CD4-positive, alpha-beta T cell treated with Interleukin-6 at 100 ng/mL for 8 hours (primary cell): ENCODE measurements at regions not wholly inside any gene's neighbourhood (a gene's known extent, or its start where the extent isn't known, plus 50 kb on each side); places are given as distances from the start of the nearest gene placed in this dataset.
"Not testable (repeated sequence)": the region's sequence is repeated elsewhere in the genome, so short reads cannot be mapped to it uniquely, and the experiment has no call there.

Experiments used
- DNase-seq: peaks from one replicate; pipeline ENCODE4 v3.0.0-alpha.2; 2020; ENCODE audit warnings: mixed read lengths, low spot score

DNA sequence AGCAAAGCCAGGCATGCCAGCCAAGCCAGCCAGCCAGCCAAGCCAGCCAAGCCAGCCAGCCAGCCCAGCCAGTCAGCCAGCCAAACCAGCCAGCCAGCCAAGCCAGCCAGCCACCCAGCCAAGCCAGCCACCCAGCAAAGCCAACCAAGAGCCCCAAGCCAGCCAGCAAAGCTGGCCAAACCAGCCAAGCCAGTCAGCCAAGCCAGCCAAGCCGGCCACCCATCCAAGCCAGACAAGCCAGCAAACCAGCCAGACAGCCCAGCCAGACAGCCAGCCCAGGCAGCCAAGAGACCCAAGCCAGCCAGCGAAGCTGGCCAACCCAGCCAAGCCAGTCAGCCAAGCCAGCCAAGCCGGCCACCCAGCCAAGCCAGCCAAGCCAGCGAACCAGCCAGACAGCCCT, 338.3 kb upstream of the PLGLB2 start:
- not testable (repeated sequence) for DNase-seq

DNA sequence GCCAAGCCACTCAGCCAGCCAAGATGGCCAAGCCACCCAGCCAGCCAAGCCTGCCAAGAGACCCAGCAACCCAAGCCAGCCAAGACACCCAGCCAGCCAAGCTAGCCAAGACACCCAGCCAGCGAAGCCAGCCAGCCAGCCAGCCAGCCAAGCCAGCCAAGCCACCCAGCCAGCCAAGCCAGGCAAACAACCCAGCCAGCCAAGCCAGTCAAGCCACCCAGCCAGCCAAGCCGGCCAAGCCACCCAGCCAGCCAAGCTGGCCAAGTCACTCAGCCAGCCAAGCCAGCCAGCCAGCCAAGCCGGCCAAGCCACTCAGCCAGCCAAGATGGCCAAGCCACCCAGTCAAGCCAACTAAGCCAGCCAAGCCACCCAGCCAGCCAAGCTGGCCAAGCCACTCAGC, 337.5 kb upstream of the PLGLB2 start:
- DNase-seq: not testable (repeated sequence)

DNA sequence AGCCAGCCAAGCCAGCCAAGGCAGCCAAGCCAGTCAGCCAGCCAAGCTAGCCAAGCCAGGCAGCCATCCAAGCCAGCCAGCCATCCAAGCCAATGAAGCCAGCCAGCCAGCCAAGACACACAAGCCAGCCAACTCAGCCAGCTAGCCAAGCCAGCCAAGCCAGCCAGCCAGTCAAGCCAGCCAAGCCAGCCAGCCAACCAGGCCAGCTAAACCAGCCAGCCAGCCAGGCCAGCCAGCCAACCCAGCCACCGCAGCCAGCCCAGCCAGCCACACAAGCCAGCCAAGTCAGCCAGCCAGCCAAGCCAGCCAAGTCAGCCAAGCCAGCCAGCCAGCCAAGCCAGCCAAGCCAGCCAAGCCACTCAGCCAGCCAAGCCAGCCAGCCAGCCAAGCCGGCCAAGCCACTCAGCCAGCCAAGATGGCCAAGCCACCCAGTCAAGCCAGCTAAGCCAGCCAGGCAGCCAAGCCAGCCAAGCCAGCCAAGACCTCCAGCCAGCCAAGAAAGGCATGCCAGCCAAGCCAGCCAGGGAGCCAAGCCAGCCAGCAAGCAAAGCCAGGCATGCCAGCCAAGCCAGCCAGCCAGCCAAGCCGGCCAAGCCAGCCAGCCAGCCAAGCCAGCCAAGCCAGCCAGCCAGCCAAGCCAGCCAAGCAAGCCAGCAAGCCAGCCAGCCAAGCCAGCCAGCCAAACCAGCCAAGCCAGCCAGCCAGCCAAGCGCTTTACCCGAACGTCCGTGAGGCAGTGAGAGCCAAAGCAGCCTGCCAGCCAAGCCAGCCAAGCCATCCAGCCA, 335.7 kb upstream of the PLGLB2 start:
- peak; percentile 12 for DNase-seq

DNA sequence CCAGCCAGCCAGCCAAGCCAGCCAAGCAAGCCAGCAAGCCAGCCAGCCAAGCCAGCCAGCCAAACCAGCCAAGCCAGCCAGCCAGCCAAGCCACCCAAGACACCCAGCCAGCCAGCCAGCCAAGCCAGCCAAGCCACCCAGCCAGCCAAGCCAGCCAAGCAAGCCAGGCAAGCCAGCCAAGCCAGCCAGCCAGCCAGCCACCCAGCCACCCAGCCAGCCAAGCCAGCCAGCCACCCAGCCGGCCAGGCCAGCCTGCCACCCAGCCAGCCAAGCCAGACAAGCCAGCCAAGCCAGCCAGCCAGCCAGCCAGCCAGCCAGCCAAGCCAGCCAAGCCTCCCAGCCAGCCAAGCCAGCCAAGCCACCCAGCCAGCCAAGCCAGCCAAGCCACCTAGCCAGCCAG, 333.6 kb upstream of the PLGLB2 start:
- not testable (repeated sequence) for DNase-seq

DNA sequence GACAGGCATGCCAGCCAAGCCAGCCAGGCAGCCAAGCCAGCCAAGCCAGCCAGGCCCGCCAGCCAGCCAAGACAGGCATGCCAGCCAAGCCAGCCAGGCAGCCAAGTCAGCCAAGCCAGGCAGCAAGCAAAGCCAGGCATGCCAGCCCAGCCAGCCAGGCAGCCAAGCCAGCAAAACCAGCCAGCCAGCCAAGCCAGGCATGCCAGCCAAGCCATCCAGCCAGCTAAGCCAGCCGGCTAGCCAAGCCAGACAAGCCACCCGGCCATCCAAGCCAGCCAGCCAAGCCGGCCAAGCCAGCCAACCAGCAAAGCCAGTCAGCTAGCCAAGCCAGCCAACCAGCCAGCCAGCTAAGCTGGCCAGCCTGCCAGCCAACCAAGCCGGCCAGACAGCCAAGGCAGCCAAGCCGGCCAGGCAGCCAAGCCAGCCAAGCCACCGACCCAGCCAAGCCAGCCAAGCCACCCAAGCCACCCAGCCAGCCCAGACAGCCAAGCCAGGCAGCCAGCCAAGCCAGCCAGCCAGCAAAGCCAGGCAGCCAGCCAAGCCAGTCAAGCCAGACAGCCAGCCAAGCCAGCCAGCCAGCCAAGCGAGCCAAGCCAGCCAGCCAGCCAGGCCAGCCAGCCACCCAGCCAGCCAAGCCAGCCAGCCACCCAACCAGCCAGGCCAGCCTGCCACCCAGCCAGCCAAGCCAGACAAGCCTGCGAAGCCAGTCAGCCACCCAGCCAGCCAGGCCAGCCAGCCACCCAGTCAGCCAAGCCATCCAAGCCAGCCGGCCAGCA, 332.9 kb upstream of the PLGLB2 start:
- DNase-seq: not testable (repeated sequence)

DNA sequence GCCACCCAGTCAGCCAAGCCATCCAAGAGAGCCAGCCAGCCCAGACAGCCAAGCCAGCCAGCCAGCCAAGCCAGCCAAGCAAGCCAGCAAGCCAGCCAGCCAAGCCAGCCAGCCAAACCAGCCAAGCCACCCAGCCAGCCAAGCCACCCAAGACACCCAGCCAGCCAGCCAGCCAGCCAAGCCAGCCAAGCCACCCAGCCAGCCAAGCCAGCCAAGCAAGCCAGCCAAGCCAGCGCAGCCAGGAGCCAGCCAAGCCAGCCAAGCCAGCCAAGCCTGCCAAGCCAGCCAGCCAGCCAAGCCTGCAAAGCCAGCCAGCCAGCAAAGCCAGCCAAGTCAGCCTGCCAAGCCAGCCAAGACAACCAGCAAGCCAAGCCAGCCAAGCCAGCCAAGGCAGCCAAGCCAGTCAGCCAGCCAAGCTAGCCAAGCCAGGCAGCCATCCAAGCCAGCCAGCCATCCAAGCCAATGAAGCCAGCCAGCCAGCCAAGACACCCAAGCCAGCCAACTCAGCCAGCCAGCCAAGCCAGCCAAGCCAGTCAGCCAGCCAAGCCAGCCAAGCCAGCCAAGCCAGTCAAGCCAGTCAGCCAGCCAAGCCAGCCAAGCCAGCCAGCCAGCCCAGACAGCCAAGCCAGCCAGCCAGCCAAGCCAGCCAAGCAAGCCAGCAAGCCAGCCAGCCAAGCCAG, 332.2 kb upstream of the PLGLB2 start:
- peak; percentile 11 for DNase-seq

DNA sequence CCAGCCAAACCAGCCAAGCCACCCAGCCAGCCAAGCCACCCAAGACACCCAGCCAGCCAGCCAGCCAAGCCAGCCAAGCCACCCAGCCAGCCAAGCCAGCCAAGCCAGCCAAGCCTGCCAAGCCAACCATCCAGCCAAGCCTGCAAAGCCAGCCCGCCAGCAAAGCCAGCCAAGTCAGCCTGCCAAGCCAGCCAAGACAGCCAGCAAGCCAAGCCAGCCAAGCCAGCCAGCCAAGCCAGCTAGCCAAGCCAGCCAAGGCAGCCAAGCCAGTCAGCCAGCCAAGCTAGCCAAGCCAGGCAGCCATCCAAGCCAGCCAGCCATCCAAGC, 331.7 kb upstream of the PLGLB2 start:
- DNase-seq: not testable (repeated sequence)

DNA sequence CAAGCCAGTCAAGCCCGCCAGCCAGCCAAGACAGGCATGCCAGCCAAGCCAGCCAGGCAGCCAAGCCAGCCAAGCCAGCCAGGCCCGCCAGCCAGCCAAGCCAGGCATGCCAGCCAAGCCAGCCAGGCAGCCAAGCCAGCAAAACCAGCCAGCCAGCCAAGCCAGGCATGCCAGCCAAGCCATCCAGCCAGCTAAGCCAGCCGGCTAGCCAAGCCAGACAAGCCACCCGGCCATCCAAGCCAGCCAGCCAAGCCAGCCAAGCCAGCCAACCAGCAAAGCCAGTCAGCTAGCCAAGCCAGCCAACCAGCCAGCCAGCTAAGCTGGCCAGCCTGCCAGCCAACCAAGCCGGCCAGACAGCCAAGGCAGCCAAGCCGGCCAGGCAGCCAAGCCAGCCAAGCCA, 330.7 kb upstream of the PLGLB2 start:
- DNase-seq: not testable (repeated sequence)

DNA sequence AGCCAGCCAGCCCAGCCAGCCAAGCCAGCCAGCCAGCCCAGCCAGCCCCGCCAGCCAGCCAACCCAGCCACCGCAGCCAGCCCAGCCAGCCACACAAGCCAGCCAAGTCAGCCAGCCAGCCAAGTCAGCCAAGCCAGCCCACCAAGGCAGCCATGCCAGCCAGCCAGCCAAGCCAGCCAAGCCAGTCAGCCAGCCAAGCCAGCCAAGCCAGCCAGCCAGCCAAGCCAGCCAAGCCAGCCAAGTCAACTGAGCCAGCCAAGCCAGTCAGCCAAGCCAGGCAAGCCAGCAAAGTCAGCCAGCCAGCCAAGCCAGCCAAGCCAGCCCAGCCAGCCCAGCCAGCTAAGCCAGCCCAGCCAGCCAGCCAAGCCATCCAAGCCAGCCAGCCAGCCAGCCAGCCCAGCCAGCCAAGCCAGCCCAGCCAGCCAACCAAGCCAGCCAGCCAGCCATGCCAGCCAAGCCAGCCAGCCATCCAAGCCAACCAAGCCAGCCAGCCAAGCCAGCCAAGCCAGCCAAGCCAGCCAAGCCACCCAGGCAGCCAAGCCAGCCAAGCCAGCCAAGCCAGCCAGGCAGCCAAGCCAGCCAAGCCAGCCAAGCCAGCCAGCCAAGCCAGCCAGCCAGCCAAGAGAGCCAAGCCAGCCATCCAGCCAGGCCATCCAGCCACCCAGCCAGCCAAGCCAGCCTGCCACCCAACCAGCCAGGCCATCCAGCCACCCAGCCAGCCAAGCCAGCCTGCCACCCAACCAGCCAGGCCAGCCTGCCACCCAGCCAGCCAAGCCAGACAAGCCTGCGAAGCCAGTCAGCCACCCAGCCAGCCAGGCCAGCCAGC, 329.9 kb upstream of the PLGLB2 start:
- not testable (repeated sequence) for DNase-seq

DNA sequence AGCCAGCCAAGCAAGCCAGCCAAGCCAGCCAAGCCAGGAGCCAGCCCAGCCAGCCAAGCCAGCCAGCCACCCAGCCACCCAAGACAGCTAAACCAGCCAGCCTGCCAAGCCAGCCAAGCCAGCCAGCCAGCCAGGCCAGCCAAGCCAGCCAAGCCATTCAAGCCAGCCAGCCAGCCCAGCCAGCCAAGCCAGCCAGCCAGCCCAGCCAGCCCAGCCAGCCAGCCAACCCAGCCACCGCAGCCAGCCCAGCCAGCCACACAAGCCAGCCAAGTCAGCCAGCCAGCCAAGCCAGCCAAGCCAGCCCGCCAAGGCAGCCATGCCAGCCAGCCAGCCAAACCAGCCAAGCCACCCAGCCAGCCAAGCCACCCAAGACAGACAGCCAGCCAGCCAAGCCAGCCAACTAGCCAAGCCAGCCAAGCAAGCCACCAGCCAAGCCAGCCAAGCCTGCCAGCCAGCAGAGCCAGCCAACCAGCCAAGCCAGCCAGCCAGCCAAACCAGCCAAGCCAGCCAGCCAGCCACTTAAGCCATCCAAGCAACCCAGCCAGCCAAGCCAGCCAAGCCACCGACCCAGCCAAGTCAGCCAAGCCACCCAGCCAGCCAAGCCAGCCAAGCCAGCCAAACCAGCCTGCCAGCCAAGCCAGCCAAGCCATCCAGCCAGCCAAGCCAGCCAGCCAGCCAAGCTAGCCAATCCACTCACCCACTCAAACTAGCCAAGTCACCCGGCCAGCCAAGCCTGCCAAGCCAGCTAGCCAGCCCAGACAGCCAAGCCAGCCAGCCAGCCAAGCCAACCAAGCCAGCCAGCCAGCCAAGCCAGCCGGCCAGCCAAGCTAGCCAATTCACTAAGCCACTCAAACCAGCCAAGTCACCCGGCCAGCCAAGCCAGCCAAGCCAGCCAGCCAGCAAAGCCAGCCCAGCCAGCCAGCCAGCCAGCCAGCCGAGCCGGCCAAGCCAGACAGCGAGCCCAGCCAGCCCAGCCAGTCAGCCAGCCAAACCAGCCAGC, 328.8 kb upstream of the PLGLB2 start:
- not testable (repeated sequence) for DNase-seq

DNA sequence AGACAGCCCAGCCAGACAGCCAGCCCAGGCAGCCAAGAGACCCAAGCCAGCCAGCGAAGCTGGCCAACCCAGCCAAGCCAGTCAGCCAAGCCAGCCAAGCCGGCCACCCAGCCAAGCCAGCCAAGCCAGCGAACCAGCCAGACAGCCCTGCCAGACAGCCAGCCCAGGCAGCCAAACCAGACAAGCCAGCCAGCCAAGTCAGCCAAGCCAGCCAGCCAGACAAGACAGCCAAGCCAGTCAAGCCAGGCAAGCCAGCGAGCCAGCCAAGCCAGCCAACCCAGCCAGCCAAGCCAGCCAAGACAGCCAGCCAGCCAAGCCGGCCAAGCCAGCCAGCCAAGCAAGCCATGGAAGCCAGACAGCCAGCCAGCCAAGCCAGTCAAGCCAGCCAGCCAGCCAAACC, 327.9 kb upstream of the PLGLB2 start:
- DNase-seq: not testable (repeated sequence)

DNA sequence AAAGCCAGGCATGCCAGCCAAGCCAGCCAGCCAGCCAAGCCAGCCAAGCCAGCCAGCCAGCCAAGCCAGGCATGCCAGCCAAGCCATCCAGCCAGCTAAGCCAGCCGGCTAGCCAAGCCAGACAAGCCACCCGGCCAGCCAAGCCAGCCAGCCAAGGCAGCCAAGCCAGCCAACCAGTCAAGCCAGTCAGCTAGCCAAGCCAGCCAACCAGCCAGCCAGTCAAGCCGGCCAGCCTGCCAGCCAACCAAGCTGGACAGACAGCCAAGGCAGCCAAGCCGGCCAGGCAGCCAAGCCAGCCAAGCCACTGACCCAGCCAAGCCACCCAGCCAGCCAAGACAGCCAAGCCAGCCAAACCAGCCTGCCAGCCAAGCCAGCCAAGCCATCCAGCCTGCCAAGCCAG, 326.9 kb upstream of the PLGLB2 start:
- not testable (repeated sequence) for DNase-seq

DNA sequence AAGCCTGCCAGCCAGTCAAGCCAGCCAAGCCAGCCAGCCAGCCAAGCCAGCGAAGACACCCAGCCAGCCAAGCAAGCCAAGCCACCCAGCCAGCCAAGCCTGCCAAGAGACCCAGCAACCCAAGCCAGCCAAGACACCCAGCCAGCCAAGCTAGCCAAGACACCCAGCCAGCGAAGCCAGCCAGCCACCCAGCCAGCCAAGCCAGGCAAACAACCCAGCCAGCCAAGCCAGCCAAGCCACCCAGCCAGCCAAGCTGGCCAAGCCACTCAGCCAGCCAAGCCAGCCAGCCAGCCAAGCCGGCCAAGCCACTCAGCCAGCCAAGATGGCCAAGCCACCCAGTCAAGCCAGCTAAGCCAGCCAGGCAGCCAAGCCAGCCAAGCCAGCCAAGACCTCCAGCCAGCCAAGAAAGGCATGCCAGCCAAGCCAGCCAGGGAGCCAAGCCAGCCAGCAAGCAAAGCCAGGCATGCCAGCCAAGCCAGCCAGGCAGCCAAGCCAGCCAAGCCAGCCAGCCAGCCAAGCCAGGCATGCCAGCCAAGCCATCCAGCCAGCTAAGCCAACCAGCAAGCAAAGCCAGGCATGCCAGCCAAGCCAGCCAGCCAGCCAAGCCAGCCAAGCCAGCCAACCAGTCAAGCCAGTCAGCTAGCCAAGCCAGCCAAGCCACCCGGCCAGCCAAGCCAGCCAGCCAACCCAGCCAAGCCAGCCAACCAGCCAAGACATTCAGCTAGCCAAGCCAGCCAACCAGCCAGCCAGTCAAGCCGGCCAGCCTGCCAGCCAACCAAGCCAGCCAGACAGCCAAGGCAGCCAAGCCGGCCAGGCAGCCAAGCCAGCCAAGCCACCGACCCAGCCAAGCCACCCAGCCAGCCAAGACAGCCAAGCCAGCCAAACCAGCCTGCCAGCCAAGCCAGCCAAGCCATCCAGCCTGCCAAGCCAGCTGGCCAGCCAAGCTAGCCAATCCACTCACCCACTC, 323.8 kb upstream of the PLGLB2 start:
- not testable (repeated sequence) for DNase-seq

DNA sequence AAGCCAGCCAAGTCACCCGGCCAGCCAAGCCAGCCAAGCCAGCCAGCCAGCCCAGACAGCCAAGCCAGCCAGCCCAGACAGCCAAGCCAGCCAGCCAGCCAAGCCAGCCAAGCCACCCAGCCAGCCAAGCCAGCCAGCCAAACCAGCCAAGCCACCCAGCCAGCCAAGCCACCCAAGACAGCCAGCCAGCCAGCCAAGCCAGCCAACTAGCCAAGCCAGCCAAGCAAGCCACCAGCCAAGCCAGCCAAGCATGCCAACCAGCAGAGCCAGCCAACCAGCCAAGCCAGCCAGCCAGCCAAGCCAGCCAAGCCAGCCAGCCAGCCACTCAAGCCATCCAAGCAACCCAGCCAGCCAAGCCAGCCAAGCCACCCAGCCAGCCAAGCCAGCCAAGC, 323.1 kb upstream of the PLGLB2 start:
- not testable (repeated sequence) for DNase-seq

DNA sequence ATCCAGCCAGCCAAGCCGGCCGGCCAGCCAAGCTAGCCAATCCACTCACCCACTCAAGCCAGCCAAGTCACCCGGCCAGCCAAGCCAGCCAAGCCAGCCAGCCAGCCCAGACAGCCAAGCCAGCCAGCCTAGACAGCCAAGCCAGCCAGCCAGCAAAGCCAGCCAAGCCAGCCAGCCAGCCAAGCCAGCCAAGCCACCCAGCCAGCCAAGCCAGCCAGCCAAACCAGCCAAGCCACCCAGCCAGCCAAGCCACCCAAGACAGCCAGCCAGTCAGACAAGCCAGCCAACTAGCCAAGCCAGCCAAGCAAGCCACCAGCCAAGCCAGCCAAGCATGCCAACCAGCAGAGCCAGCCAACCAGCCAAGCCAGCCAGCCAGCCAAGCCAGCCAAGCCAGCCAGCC, 322.7 kb upstream of the PLGLB2 start:
- not testable (repeated sequence) for DNase-seq

DNA sequence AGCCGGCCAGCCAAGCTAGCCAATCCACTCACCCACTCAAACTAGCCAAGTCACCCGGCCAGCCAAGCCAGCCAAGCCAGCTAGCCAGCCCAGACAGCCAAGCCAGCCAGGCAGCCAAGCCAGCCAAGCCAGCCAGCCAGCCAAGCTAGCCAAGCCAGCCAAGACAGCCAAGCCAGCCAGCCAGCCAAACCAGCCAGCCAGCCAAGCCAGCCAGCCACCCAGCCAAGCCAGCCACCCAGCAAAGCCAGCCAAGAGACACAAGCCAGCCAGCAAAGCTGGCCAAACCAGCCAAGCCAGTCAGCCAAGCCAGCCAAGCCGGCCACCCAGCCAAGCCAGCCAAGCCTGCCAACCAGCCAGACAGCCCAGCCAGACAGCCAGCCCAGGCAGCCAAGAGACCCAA, 322.2 kb upstream of the PLGLB2 start:
- not testable (repeated sequence) for DNase-seq

DNA sequence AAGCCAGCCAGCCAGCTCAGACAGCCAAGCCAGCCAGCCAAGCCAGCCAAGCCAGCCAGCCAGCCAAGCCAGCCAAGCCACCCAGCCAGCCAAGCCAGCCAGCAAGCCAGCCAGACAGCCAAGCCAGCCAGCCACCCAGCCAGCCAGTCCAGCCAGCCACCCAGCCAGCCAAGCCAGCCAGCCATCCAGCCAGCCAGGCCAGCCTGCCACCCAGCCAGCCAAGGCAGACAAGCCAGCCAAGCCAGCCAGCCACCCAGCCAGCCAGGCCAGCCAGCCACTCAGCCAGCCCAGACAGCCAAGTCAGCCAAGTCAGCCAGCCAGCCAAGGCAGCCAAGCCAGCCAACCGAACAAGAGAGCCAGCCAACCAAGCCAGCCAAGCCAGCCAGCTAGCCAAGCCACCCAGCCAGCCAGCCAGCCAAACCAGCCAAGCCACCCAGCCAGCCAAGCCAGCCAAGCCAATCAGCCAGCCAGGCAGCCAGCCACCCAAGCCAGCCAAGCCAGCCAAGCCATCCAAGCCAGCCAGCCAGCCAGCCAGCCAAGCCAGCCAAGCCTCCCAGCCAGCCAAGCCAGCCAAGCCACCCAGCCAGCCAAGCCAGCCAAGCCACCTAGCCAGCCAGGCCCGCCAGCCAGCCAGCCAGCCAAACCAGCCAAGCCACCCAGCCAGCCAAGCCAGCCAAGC, 319.3 kb upstream of the PLGLB2 start:
- DNase-seq: peak; percentile 6

DNA sequence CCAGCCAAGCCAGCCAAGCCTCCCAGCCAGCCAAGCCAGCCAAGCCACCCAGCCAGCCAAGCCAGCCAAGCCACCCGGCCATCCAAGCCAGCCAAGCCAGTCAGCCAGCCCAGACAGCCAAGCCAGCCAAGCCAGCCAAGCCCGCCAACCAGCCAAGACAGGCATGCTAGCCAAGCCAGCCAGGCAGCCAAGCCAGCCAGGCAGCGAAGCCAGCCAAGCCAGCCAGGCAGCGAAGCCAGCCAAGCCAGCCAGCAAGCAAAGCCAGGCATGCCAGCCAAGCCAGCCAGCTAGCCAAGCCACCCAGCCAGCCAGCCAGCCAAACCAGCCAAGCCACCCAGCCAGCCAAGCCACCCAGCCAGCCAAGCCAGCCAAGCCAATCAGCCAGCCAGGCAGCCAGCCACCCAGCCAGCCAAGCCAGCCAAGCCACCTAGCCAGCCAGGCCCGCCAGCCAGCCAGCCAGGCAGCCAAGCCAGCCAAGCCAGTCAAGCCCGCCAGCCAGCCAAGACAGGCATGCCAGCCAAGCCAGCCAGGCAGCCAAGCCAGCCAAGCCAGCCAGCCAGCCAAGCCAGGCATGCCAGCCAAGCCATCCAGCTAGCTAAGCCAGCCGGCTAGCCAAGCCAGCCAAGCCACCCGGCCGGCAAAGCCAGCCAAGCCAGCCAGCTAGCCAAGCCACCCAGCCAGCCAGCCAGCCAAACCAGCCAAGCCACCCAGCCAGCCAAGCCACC, 318.5 kb upstream of the PLGLB2 start:
- not testable (repeated sequence) for DNase-seq
